DOHH2 (cell line): ENCODE measurements at regions not wholly inside any gene's neighbourhood (a gene's known extent, or its start where the extent isn't known, plus 50 kb on each side); places are given as distances from the start of the nearest gene placed in this dataset.
"Not testable (repeated sequence)": the region's sequence is repeated elsewhere in the genome, so short reads cannot be mapped to it uniquely, and the experiment has no call there.

Source experiments
- H3F3A ChIP-seq: fragments of 200-600 bp; sonication (generic), shearing (Covaris generic); 2 replicates; pipeline ENCODE4 v1.6.0; 2016; ENCODE audit warnings: antibody characterized with exemption, mild to moderate bottlenecking; ENCODE audit not compliant: control insufficient read depth, insufficient read depth
- H3K27ac ChIP-seq: fragments of 200-600 bp; sonication (generic); 2 replicates; pipeline ENCODE4 v1.5.1; 2014; ENCODE audit warnings: low read depth, mild to moderate bottlenecking, low read length, moderate library complexity
- H3K27me3 ChIP-seq: fragments of 200-600 bp; sonication (generic); 2 replicates; pipeline ENCODE4 v1.6.1; 2014; ENCODE audit warnings: mild to moderate bottlenecking, low read length, mixed read lengths; ENCODE audit not compliant: control insufficient read depth
- H3K36me3 ChIP-seq: fragments of 200-600 bp; sonication (generic); 2 replicates; pipeline ENCODE4 v1.6.1; 2014; ENCODE audit warnings: mild to moderate bottlenecking, low read length, moderate library complexity, mixed read lengths; ENCODE audit not compliant: control insufficient read depth
- H3K4me1 ChIP-seq: fragments of 200-600 bp; sonication (generic); 2 replicates; pipeline ENCODE4 v1.6.1; 2014; ENCODE audit warnings: mild to moderate bottlenecking, low read length, mixed read lengths; ENCODE audit not compliant: control insufficient read depth
- H3K4me2 ChIP-seq: fragments of 200-600 bp; sonication (generic); 2 replicates; pipeline ENCODE4 v1.6.0; 2014; ENCODE audit warnings: mild to moderate bottlenecking, low read length, moderate library complexity
- H3K4me3 ChIP-seq: fragments of 200-600 bp; sonication (generic); 2 replicates; pipeline ENCODE4 v1.5.1; 2014; ENCODE audit warnings: mild to moderate bottlenecking, low read length, mixed read lengths
- H3K79me2 ChIP-seq: fragments of 200-600 bp; sonication (generic); 2 replicates; pipeline ENCODE4 v1.6.1; 2014; ENCODE audit warnings: mild to moderate bottlenecking, low read length, mixed read lengths; ENCODE audit not compliant: control insufficient read depth
- H3K9me2 ChIP-seq: fragments of 200-600 bp; sonication (generic); replicated peaks from 2 replicates; pipeline ENCODE4 v1.6.1; 2014; ENCODE audit warnings: mild to moderate bottlenecking, low read length, mixed read lengths; ENCODE audit not compliant: control insufficient read depth
- H3K9me3 ChIP-seq: fragments of 200-600 bp; sonication (generic); 2 replicates; pipeline ENCODE4 v1.6.1; 2014; ENCODE audit warnings: antibody characterized with exemption, low read length, mixed read lengths; ENCODE audit not compliant: control insufficient read depth, insufficient read depth
- H4K20me1 ChIP-seq: fragments of 200-600 bp; sonication (generic); 2 replicates; pipeline ENCODE4 v1.6.0; 2014; ENCODE audit warnings: low read depth, mild to moderate bottlenecking, antibody characterized with exemption, low read length, moderate library complexity; ENCODE audit not compliant: control insufficient read depth, insufficient read depth
- CTCF ChIP-seq: fragments of 200-600 bp; sonication (generic); IDR thresholded peaks from one replicate; pipeline ENCODE4 v1.5.1; 2014; ENCODE audit warnings: antibody characterized with exemption, mild to moderate bottlenecking, low read depth, low read length; ENCODE audit not compliant: poor library complexity, severe bottlenecking
- EZH2phosphoT487 ChIP-seq: fragments of 200-600 bp; sonication (generic); IDR thresholded peaks from 2 replicates; pipeline ENCODE4 v1.6.1; 2017; ENCODE audit warnings: borderline replicate concordance, mild to moderate bottlenecking, antibody characterized with exemption, low read length, moderate library complexity, mixed read lengths

- Histone ChIP-seq H4K20me1 (no peaks in the 10 kb centered on the region), H3F3A (no peaks in the 10 kb centered on the region), H3K4me3 (no peak overlapping the region), H3K4me1 (no peaks in the 10 kb centered on the region), H3K4me2 (no peak overlapping the region), H3K36me3 (no peaks in the 10 kb centered on the region), H3K9me3 (no peaks in the 10 kb centered on the region), H3K27ac (no peak overlapping the region), H3K27me3 (no peaks in the 10 kb centered on the region), H3K79me2 (no peaks in the 10 kb centered on the region), H3K9me2 (no peaks in the 10 kb centered on the region)
- no peak for TF ChIP-seq CTCF
- TF ChIP-seq EZH2phosphoT487: no peak
Observed at GRCh38 chr9:113738893-113739604, 137.1 kb upstream of the ZNF618 start.

GRCh38 chr9:113739605-113740507 lies 136.3 kb upstream of the ZNF618 start:
- H3K27me3 ChIP-seq, H3K27ac ChIP-seq, H3K4me3 ChIP-seq, H3K4me2 ChIP-seq, H3F3A ChIP-seq, H3K79me2 ChIP-seq, H4K20me1 ChIP-seq, H3K36me3 ChIP-seq, H3K9me3 ChIP-seq, H3K4me1 ChIP-seq, H3K9me2 ChIP-seq: not testable (repeated sequence)

- not testable (repeated sequence) for H3K36me3 ChIP-seq, H3K27ac ChIP-seq, H3K4me1 ChIP-seq, H3K4me3 ChIP-seq, H3K4me2 ChIP-seq, H3K27me3 ChIP-seq, H3K79me2 ChIP-seq, H3F3A ChIP-seq, H4K20me1 ChIP-seq, H3K9me3 ChIP-seq, H3K9me2 ChIP-seq
Observed at GRCh38 chr9:113740508-113741500, 135.3 kb upstream of the ZNF618 start.
